ENCODE measurements at regions not wholly inside any gene's neighbourhood (a gene's known extent, or its start where the extent isn't known, plus 50 kb on each side); places are given as distances from the start of the nearest gene placed in this dataset.
"Not testable (repeated sequence)": the region's sequence is repeated elsewhere in the genome, so short reads cannot be mapped to it uniquely, and the experiment has no call there.

GRCh38 chr15:78708713-78709260 is 67.8 kb upstream of the CHRNB4 start:
- Mint-ChIP-seq H3K27me3 (ENCODE audit: unreplicated experiment) (peaks cover 58% of the 10 kb centered on the region), H3K27ac (ENCODE audit: unreplicated experiment) (no peak overlapping the region), H3K4me3 (ENCODE audit: low read depth, unreplicated experiment) (no peak overlapping the region), H3K9me3 (ENCODE audit: low read depth, unreplicated experiment) (peaks cover 2% of the 10 kb centered on the region), H3K36me3 (ENCODE audit: insufficient read depth, unreplicated experiment) (no peaks in the 10 kb centered on the region), H3K4me1 (ENCODE audit: low read depth, unreplicated experiment) (peaks cover 17% of the 10 kb centered on the region)
- no peak for DNase-seq
- CTCF ChIA-PET: interaction anchor here (0.5 to 1.3 kb wide), 4 partner anchors 32 to 93 kb away, joined by 3 to 10 read pairs (median 5); no protein-coding TSS in a partner anchor
- TF ChIP-seq, protein P1, sequence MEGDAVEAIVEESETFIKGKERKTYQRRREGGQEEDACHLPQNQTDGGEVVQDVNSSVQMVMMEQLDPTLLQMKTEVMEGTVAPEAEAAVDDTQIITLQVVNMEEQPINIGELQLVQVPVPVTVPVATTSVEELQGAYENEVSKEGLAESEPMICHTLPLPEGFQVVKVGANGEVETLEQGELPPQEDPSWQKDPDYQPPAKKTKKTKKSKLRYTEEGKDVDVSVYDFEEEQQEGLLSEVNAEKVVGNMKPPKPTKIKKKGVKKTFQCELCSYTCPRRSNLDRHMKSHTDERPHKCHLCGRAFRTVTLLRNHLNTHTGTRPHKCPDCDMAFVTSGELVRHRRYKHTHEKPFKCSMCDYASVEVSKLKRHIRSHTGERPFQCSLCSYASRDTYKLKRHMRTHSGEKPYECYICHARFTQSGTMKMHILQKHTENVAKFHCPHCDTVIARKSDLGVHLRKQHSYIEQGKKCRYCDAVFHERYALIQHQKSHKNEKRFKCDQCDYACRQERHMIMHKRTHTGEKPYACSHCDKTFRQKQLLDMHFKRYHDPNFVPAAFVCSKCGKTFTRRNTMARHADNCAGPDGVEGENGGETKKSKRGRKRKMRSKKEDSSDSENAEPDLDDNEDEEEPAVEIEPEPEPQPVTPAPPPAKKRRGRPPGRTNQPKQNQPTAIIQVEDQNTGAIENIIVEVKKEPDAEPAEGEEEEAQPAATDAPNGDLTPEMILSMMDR (IDR thresholded peaks at IDR 0.05; ENCODE audit: unreplicated experiment): no peak
- intact Hi-C loops (cut with micrococcal nuclease; ENCODE audit: unreplicated experiment): loop anchor here (1.0 to 10.0 kb wide), 3 partner anchors 70 to 394 kb away; no protein-coding TSS in a partner anchor
- no TSS peak for BruUV-seq (replicated peaks)

- intact Hi-C loops (cut with micrococcal nuclease; ENCODE audit: unreplicated experiment): loop anchor here (10.0 kb wide), 1 partner anchor 392 kb away; no protein-coding TSS in a partner anchor
- BruUV-seq (replicated peaks); H3K4me3 Mint-ChIP-seq (ENCODE audit: low read depth, unreplicated experiment); H3K36me3 Mint-ChIP-seq (ENCODE audit: insufficient read depth, unreplicated experiment); H3K4me1 Mint-ChIP-seq (ENCODE audit: low read depth, unreplicated experiment); H3K9me3 Mint-ChIP-seq (ENCODE audit: low read depth, unreplicated experiment); H3K27ac Mint-ChIP-seq (ENCODE audit: unreplicated experiment); CTCF ChIA-PET; DNase-seq: not testable (repeated sequence)
- H3K27me3 Mint-ChIP-seq (ENCODE audit: unreplicated experiment): peaks cover 63% of the 10 kb centered on the region
Measured at GRCh38 chr15:78706481-78707235, 65.6 kb upstream of the CHRNB4 start.

- H3K4me1 Mint-ChIP-seq (ENCODE audit: low read depth, unreplicated experiment); H3K9me3 Mint-ChIP-seq (ENCODE audit: low read depth, unreplicated experiment); BruUV-seq (replicated peaks); CTCF ChIA-PET; DNase-seq; H3K36me3 Mint-ChIP-seq (ENCODE audit: insufficient read depth, unreplicated experiment); H3K27ac Mint-ChIP-seq (ENCODE audit: unreplicated experiment); H3K4me3 Mint-ChIP-seq (ENCODE audit: low read depth, unreplicated experiment): not testable (repeated sequence)
- peaks cover 74% of the 10 kb centered on the region for H3K27me3 Mint-ChIP-seq (ENCODE audit: unreplicated experiment)
- intact Hi-C loops (cut with micrococcal nuclease; ENCODE audit: unreplicated experiment): loop anchor here (10.0 kb wide), 1 partner anchor 389 kb away; no protein-coding TSS in a partner anchor
Measured at GRCh38 chr15:78703334-78704056, 62.5 kb upstream of the CHRNB4 start.

GRCh38 chr15:78702609-78703333 is 61.8 kb upstream of the CHRNB4 start:
- Mint-ChIP-seq H3K4me1 (ENCODE audit: low read depth, unreplicated experiment) (no peaks in the 10 kb centered on the region), H3K9me3 (ENCODE audit: low read depth, unreplicated experiment) (peaks cover 2% of the 10 kb centered on the region), H3K27me3 (ENCODE audit: unreplicated experiment) (peaks cover 74% of the 10 kb centered on the region), H3K36me3 (ENCODE audit: insufficient read depth, unreplicated experiment) (no peaks in the 10 kb centered on the region), H3K4me3 (ENCODE audit: low read depth, unreplicated experiment) (no peak overlapping the region), H3K27ac (ENCODE audit: unreplicated experiment) (no peak overlapping the region)
- intact Hi-C loops (cut with micrococcal nuclease; ENCODE audit: unreplicated experiment): loop anchor here (10.0 kb wide), 1 partner anchor 388 kb away; no protein-coding TSS in a partner anchor
- no peak for DNase-seq
- TF ChIP-seq, protein P1 (IDR thresholded peaks at IDR 0.05; ENCODE audit: unreplicated experiment): no peak
- no TSS peak for BruUV-seq (replicated peaks)
- CTCF ChIA-PET: no interaction called here

DNA sequence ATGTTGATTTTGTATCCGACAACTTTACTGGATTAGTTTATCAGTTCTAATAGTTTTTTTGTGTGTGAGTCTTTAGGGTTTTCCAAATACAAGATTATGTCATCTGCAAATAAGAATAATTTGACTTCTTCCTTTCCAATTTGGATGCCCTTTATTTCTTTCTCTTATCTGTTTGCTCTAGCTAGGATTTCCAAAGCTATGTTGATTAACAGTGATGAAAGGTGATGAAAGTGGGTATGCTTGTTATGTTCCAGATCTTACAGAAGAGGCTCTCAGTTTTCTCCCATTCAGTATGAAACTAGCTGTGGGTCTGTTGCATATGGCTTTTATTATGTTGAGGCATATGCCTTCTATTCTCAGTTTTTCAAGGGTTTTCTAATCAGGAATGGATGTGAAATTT is 56.4 kb upstream of the CHRNB4 start:
- BruUV-seq (replicated peaks): no TSS peak
- TF ChIP-seq, protein P1 (IDR thresholded peaks at IDR 0.05; ENCODE audit: unreplicated experiment): no peak
- intact Hi-C loops (cut with micrococcal nuclease; ENCODE audit: unreplicated experiment): no loop called here
- Mint-ChIP-seq H3K27ac (ENCODE audit: unreplicated experiment) (no peak overlapping the region), H3K36me3 (ENCODE audit: insufficient read depth, unreplicated experiment) (no peaks in the 10 kb centered on the region), H3K4me3 (ENCODE audit: low read depth, unreplicated experiment) (no peak overlapping the region), H3K9me3 (ENCODE audit: low read depth, unreplicated experiment) (no peaks in the 10 kb centered on the region), H3K27me3 (ENCODE audit: unreplicated experiment) (peaks cover 73% of the 10 kb centered on the region), H3K4me1 (ENCODE audit: low read depth, unreplicated experiment) (no peaks in the 10 kb centered on the region)
- no peak for DNase-seq
- CTCF ChIA-PET: no interaction called here

All from Calu3 (cell line).